Loucy (cell line): ENCODE measurements at regions not wholly inside any gene's neighbourhood (a gene's known extent, or its start where the extent isn't known, plus 50 kb on each side); places are given as distances from the start of the nearest gene placed in this dataset.

Source experiments
- CTCF ChIP-seq: fragments of 200-600 bp; sonication (generic); conservative IDR thresholded peaks from 2 replicates; pipeline ENCODE4 v1.5.1; 2014; ENCODE audit warnings: mild to moderate bottlenecking, antibody characterized with exemption, low read length
- EZH2phosphoT487 ChIP-seq: fragments of 200-600 bp; IDR thresholded peaks from 2 replicates; pipeline ENCODE4 v1.6.1; 2018; ENCODE audit warnings: antibody characterized with exemption, mild to moderate bottlenecking, moderate library complexity, borderline replicate concordance

GRCh38 chr16:81172769-81173658 is 65.5 kb upstream of the BCO1 start:
- no peak for TF ChIP-seq CTCF
- TF ChIP-seq EZH2phosphoT487, result no peak
